Fibroblast of villous mesenchyme (primary cell): ENCODE measurements at regions not wholly inside any gene's neighbourhood (a gene's known extent, or its start where the extent isn't known, plus 50 kb on each side); places are given as distances from the start of the nearest gene placed in this dataset.

ENCODE experiments used
- DNase-seq: peaks from one replicate; pipeline ENCODE4 v3.0.0-alpha.2; 2010; ENCODE audit warnings: low read depth
- H3K4me3 ChIP-seq: 2 replicates; pipeline ENCODE4 v1.5.1; 2011; ENCODE audit warnings: low read depth, mild to moderate bottlenecking, low read length
- CTCF ChIP-seq: IDR thresholded peaks from 2 replicates; pipeline ENCODE4 v1.5.1; 2012; ENCODE audit warnings: low read depth, mild to moderate bottlenecking, low read length; ENCODE audit not compliant: insufficient read depth

- TF ChIP-seq CTCF = no peak
- H3K4me3 ChIP-seq = no peak overlapping the region
- no peak for DNase-seq
These were observed 229.1 kb downstream of the CBLN4 start for GRCh38 chr20:55776176-55776575.

GRCh38 chr20:55774628-55775027 is 230.7 kb downstream of the CBLN4 start:
- TF ChIP-seq CTCF = no peak
- no peak for DNase-seq
- H3K4me3 ChIP-seq = no peak overlapping the region

- TF ChIP-seq CTCF = no peak
- H3K4me3 ChIP-seq = no peak overlapping the region
- no peak for DNase-seq
These were observed 243.5 kb downstream of the CBLN4 start for GRCh38 chr20:55761797-55762196.

GRCh38 chr20:55761100-55761499 is 244.2 kb downstream of the CBLN4 start:
- TF ChIP-seq CTCF = no peak
- DNase-seq = no peak
- H3K4me3 ChIP-seq = no peak overlapping the region

- DNase-seq = no peak
- TF ChIP-seq CTCF = no peak
- H3K4me3 ChIP-seq = no peak overlapping the region
These were observed 244.7 kb downstream of the CBLN4 start for GRCh38 chr20:55760586-55760985.

- DNase-seq = no peak
- H3K4me3 ChIP-seq = no peak overlapping the region
- TF ChIP-seq CTCF = no peak
These were observed 249.5 kb downstream of the CBLN4 start for GRCh38 chr20:55755861-55756260.

GRCh38 chr20:55755411-55755810 is 249.9 kb downstream of the CBLN4 start:
- no peak for DNase-seq
- no peak overlapping the region for H3K4me3 ChIP-seq
- TF ChIP-seq CTCF = no peak
